Testis (tissue), 2 donors: ENCODE measurements at regions not wholly inside any gene's neighbourhood (a gene's known extent, or its start where the extent isn't known, plus 50 kb on each side); places are given as distances from the start of the nearest gene placed in this dataset.
"Not testable (repeated sequence)": the region's sequence is repeated elsewhere in the genome, so short reads cannot be mapped to it uniquely, and the experiment has no call there.

Source experiments
- DNase-seq: peaks from one replicate; pipeline ENCODE4 v3.0.0-alpha.2; 2019
- H3K27ac ChIP-seq, 2 donors: fragments of 200-600 bp; sonication (generic); one replicate each; pipeline ENCODE4 v1.5.1; 2019
- H3K27me3 ChIP-seq: fragments of 200-600 bp; sonication (generic); one replicate; pipeline ENCODE4 v1.5.1; 2019
- H3K36me3 ChIP-seq: fragments of 200-600 bp; sonication (generic); one replicate; pipeline ENCODE4 v1.5.1; 2017; ENCODE audit warnings: low read depth; ENCODE audit errors: missing control alignments
- H3K4me1 ChIP-seq: fragments of 200-600 bp; sonication (generic); one replicate; pipeline ENCODE4 v1.5.1; 2019
- H3K4me3 ChIP-seq, 2 donors: fragments of 200-600 bp; sonication (generic); one replicate each; pipeline ENCODE4 v1.5.1; 2017 to 2019
- H3K9me3 ChIP-seq: fragments of 200-600 bp; sonication (generic); one replicate; pipeline ENCODE4 v1.5.1; 2017
- POLR2A ChIP-seq: fragments of 450-650 bp; IDR thresholded peaks from one replicate; pipeline ENCODE4 v1.6.1; 2017; ENCODE audit warnings: antibody characterized with exemption, mild to moderate bottlenecking, moderate library complexity
- WGBS, 2 donors: methylation state at CpG; one replicate each; pipeline ENCODE4 v1.1.5; 2018; 5-methylcytosine and 5-hydroxymethylcytosine counted together
- intact Hi-C: fragments of 100-400 bp; cut with DNase I; formaldehyde crosslinking; loops from one replicate; pipeline ENCODE4 v1.15.1; 2023; ENCODE audit warnings: low total_unique reads
- TF ChIP-seq, protein P1 (sequence below), 3 experiments: fragments of 450-650 bp in 2 of 3; fragments of 200-600 bp in 1 of 3; sonication (generic) in 1 of 3; IDR thresholded peaks; one replicate each; pipeline ENCODE4 v1.5.1; 2016 to 2019; ENCODE audit warnings: antibody characterized with exemption in 3 of 3, mild to moderate bottlenecking in 2 of 3, moderate library complexity in 1 of 3

DNA sequence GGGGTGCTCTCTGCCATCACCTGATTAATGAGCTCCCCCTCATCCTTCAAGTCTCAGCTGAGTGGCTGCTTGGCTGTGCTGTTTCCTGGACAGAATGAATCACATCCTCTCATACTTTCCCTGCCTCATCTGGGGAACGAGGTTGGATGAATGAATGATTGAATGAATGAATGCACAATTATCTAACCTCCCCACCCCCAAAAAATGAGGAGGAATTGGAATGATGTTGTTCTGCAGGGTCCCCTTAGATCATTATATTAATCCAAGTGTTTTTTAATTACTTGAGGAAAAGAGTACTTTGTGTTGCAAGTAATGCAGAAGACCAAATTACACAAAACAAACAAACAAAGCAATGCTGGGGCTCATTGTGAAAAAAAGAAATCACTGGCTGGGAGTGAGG lies 240.2 kb downstream of the BUB3 start:
- TF ChIP-seq, protein P1, sequence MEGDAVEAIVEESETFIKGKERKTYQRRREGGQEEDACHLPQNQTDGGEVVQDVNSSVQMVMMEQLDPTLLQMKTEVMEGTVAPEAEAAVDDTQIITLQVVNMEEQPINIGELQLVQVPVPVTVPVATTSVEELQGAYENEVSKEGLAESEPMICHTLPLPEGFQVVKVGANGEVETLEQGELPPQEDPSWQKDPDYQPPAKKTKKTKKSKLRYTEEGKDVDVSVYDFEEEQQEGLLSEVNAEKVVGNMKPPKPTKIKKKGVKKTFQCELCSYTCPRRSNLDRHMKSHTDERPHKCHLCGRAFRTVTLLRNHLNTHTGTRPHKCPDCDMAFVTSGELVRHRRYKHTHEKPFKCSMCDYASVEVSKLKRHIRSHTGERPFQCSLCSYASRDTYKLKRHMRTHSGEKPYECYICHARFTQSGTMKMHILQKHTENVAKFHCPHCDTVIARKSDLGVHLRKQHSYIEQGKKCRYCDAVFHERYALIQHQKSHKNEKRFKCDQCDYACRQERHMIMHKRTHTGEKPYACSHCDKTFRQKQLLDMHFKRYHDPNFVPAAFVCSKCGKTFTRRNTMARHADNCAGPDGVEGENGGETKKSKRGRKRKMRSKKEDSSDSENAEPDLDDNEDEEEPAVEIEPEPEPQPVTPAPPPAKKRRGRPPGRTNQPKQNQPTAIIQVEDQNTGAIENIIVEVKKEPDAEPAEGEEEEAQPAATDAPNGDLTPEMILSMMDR (IDR thresholded peaks at IDR 0.05), result no peak
- TF ChIP-seq POLR2A, result no peak
- no peak for DNase-seq
- Histone ChIP-seq H3K27ac (no peak overlapping the region), H3K4me3 (no peak overlapping the region), H3K36me3 (no peaks in the 10 kb centered on the region), H3K27me3 (no peaks in the 10 kb centered on the region), H3K9me3 (no peaks in the 10 kb centered on the region), H3K4me1 (no peaks in the 10 kb centered on the region)
- intact Hi-C loops, result no loop called here
- 78 to 82% methylated on average over 1 of the region's 1 CpG for WGBS, 2 donors

DNA sequence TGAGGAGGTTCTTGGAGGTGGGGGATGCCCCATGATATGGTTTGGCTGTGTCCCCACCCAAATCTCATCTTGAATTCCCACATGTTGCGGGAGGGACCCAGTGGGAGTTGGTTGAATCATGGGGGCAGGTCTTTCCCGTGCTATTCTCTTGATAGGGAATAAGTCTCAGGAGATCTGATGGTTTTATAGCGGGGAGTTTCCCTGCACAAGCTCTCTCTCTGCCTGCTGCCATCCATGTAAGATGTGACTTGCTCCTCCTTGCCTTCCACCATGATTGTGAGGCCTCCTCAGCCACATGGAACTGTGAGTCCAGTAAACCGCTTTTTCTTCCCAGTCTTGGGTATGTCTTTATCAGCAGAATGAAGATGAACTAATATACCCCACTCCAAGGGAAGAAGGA lies 241.0 kb downstream of the BUB3 start:
- H3K27ac ChIP-seq, H3K36me3 ChIP-seq, DNase-seq, H3K27me3 ChIP-seq, H3K4me3 ChIP-seq, H3K4me1 ChIP-seq, H3K9me3 ChIP-seq, intact Hi-C loops: not testable (repeated sequence)
- WGBS, 2 donors, result 94 to 95% methylated on average over 4 of the region's 4 CpGs

DNA sequence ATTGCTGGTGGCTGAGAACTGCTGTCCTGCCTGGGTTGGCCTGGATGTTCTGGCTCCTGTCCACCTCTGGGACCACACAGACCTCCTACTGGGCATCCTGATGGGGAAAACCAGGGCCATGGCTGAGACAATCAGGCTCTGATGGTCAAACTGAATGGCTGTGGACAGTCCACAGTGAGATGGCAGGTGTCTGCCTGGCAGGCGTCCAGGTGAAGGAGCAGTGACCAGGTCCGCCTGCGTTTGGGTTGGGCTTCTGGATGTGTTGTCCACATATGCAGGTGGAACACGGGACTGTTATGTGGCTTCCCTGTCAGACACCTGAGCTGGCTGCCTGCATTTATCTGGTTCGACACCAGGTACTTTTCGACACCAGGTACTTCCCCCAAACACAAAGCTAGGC lies 241.7 kb downstream of the BUB3 start:
- H3K27ac ChIP-seq, result no peak overlapping the region
- 93 to 100% methylated on average over 2 to 6 of the region's 6 CpGs for WGBS, 2 donors
- intact Hi-C loops, result no loop called here
- DNase-seq, result no peak
- H3K9me3 ChIP-seq, result no peaks in the 10 kb centered on the region
- no peaks in the 10 kb centered on the region for H3K4me1 ChIP-seq
- H3K36me3 ChIP-seq, result no peaks in the 10 kb centered on the region
- TF ChIP-seq, protein P1 (IDR thresholded peaks at IDR 0.05), result no peak
- TF ChIP-seq POLR2A, result no peak
- no peaks in the 10 kb centered on the region for H3K27me3 ChIP-seq
- no peak overlapping the region for H3K4me3 ChIP-seq

DNA sequence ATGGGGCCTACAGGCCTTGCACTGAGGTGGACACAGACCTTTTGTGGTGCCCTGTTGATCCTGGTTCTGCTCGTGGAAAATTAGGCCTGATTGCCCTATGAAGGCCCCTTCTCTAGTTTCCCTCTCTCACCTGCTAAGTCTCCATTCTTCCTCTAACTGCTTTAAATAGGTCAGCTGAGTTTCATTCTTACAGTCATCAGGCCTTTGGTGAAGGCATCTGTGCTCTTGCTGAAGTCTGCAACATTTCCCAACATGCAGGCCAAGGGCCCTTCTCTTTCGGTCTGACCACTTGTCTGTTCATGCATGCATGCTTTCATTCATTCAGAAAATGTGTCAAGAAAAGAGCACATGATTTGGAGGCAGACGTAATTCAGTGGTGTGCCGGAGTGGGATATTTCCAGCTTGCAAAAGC lies 244.0 kb downstream of the BUB3 start:
- WGBS, 2 donors, result 74 to 87% methylated on average over 4 of the region's 4 CpGs
- H3K4me1 ChIP-seq, result no peaks in the 10 kb centered on the region
- TF ChIP-seq, protein P1 (IDR thresholded peaks at IDR 0.05), result no peak
- no peak for TF ChIP-seq POLR2A
- H3K27ac ChIP-seq, result no peak overlapping the region
- no peaks in the 10 kb centered on the region for H3K27me3 ChIP-seq
- H3K36me3 ChIP-seq, result no peaks in the 10 kb centered on the region
- intact Hi-C loops, result no loop called here
- no peak for DNase-seq
- no peak overlapping the region for H3K4me3 ChIP-seq
- H3K9me3 ChIP-seq, result no peaks in the 10 kb centered on the region

DNA sequence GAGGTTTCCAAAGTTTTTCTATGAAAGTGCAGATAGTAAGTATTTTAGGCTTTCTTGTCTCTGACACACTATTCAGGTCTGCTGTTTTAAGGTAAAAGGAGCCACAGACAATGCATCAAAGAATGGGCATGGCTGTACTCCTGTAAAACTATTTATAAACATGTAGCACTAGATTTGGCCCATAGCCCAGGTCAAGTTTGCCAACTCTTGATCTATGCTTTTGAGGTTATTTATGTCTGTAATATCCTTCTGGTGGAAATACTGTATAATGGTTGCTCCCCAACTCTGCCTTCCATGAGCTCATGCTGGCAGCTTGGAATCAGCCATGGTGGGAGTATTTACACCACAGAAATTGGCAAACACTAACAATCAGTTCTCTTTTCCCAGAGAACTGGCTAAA lies 244.6 kb downstream of the BUB3 start:
- H3K4me1 ChIP-seq, result no peaks in the 10 kb centered on the region
- H3K27me3 ChIP-seq, result no peaks in the 10 kb centered on the region
- no peak overlapping the region for H3K4me3 ChIP-seq
- TF ChIP-seq, protein P1 (IDR thresholded peaks at IDR 0.05), result no peak
- no peak for TF ChIP-seq POLR2A
- intact Hi-C loops, result no loop called here
- no peak overlapping the region for H3K27ac ChIP-seq
- H3K9me3 ChIP-seq, result no peaks in the 10 kb centered on the region
- H3K36me3 ChIP-seq, result no peaks in the 10 kb centered on the region
- no peak for DNase-seq
